ENCODE measurements at regions not wholly inside any gene's neighbourhood (a gene's known extent, or its start where the extent isn't known, plus 50 kb on each side); places are given as distances from the start of the nearest gene placed in this dataset.

GRCh38 chr2:217669831-217670230, 333.0 kb downstream of the TNS1 start:
- no peak for ATAC-seq
- in situ Hi-C loops (cut with HindIII; ENCODE audit: low pct_unique_long_range_greater_than_20kb, low sequenced_read_pairs) = no loop called here
- intact Hi-C loops (cut with micrococcal nuclease; ENCODE audit: unreplicated experiment) = no loop called here

DNA sequence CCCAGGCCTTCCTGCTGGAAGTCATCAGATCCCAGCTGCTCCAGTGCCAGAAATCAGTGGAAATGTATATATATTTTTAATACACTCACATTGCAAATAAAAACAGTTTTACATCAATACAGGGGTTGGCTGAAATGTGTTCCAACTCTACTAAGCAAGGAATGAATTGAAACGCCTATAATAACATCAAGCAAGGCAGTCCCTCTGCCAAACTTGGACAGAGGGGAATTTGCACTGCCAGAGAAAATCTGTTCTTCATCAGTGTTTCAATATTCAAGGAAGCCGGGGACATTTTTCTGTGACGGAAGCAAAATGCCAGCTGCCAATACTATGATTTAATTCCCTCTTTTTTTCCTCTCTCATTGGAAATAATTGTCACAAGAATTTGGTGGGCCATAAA, 335.3 kb downstream of the TNS1 start:
- no TSS peak for BruUV-seq (replicated peaks)
- Histone ChIP-seq H3K9me3 (ENCODE audit: control insufficient read depth, insufficient read depth, low read depth, low read length) (no peaks in the 10 kb centered on the region), H3K4me3 (ENCODE audit: low read depth in 2 of 2, low read length in 2 of 2) (no peak overlapping the region), H3K36me3 (ENCODE audit: control insufficient read depth, insufficient read depth, low read length) (no peaks in the 10 kb centered on the region), H3K4me1 (ENCODE audit: control insufficient read depth, insufficient read depth, low read length) (no peaks in the 10 kb centered on the region), H3K27ac (ENCODE audit: low read length) (no peak overlapping the region), H3K27me3 (ENCODE audit: control insufficient read depth, insufficient read depth, low read length) (no peaks in the 10 kb centered on the region)
- TF ChIP-seq TCF7L2 (IDR thresholded peaks at IDR 0.05; ENCODE audit: low read depth, low read length) = no peak
- TF ChIP-seq REST (IDR thresholded peaks at IDR 0.05; ENCODE audit: insufficient read depth in 1 of 2, low read depth in 2 of 2, low read length in 1 of 2) = no peak
- TF ChIP-seq, protein P1, sequence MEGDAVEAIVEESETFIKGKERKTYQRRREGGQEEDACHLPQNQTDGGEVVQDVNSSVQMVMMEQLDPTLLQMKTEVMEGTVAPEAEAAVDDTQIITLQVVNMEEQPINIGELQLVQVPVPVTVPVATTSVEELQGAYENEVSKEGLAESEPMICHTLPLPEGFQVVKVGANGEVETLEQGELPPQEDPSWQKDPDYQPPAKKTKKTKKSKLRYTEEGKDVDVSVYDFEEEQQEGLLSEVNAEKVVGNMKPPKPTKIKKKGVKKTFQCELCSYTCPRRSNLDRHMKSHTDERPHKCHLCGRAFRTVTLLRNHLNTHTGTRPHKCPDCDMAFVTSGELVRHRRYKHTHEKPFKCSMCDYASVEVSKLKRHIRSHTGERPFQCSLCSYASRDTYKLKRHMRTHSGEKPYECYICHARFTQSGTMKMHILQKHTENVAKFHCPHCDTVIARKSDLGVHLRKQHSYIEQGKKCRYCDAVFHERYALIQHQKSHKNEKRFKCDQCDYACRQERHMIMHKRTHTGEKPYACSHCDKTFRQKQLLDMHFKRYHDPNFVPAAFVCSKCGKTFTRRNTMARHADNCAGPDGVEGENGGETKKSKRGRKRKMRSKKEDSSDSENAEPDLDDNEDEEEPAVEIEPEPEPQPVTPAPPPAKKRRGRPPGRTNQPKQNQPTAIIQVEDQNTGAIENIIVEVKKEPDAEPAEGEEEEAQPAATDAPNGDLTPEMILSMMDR (IDR thresholded peaks at IDR 0.05) = no peak
- TF ChIP-seq SIN3A (IDR thresholded peaks at IDR 0.05; ENCODE audit: borderline replicate concordance, insufficient read depth, low read depth, low read length) = no peak
- no peak for TF ChIP-seq POLR2AphosphoS5 (IDR thresholded peaks at IDR 0.05; ENCODE audit: low read depth, low read length)
- in situ Hi-C loops (cut with HindIII; ENCODE audit: low pct_unique_long_range_greater_than_20kb, low sequenced_read_pairs) = no loop called here
- intact Hi-C loops (cut with micrococcal nuclease; ENCODE audit: unreplicated experiment) = no loop called here
- DNase-seq (ENCODE audit: low read depth, low spot score) (no peak), ATAC-seq (no peak)
- CTCF ChIA-PET = no interaction called here
- POLR2A ChIA-PET = no interaction called here

More at GRCh38 chr2:217669831-217670230, 333.0 kb downstream of the TNS1 start:
- no TSS peak for BruUV-seq (replicated peaks)
- H3K4me1 ChIP-seq (ENCODE audit: control insufficient read depth, insufficient read depth, low read length) = no peaks in the 10 kb centered on the region
- ChIA-PET CTCF (no interaction called here), POLR2A (no interaction called here)
- no peaks in the 10 kb centered on the region for H3K27me3 ChIP-seq (ENCODE audit: control insufficient read depth, insufficient read depth, low read length)
- DNase-seq (ENCODE audit: low read depth, low spot score) = no peak
- no peaks in the 10 kb centered on the region for H3K9me3 ChIP-seq (ENCODE audit: control insufficient read depth, insufficient read depth, low read depth, low read length)
- no peak overlapping the region for H3K27ac ChIP-seq (ENCODE audit: low read length)
- no peak overlapping the region for H3K4me3 ChIP-seq (ENCODE audit: low read depth in 2 of 2, low read length in 2 of 2)
- H3K36me3 ChIP-seq (ENCODE audit: control insufficient read depth, insufficient read depth, low read length) = no peaks in the 10 kb centered on the region
- TF ChIP-seq SIN3A (IDR thresholded peaks at IDR 0.05; ENCODE audit: borderline replicate concordance, insufficient read depth, low read depth, low read length) (no peak), REST (IDR thresholded peaks at IDR 0.05; ENCODE audit: insufficient read depth in 1 of 2, low read depth in 2 of 2, low read length in 1 of 2) (no peak), TCF7L2 (IDR thresholded peaks at IDR 0.05; ENCODE audit: low read depth, low read length) (no peak), POLR2AphosphoS5 (IDR thresholded peaks at IDR 0.05; ENCODE audit: low read depth, low read length) (no peak)
- TF ChIP-seq, protein P1 (IDR thresholded peaks at IDR 0.05) = no peak

Data from Panc1 (cell line).